HEK293 (cell line): ENCODE measurements at regions not wholly inside any gene's neighbourhood (a gene's known extent, or its start where the extent isn't known, plus 50 kb on each side); places are given as distances from the start of the nearest gene placed in this dataset.

Experiments used
- CTCF ChIA-PET: fragments of 350-600 bp; formaldehyde crosslinking; extraction: SDS; loops from one replicate; lab custom pipeline; 2021; ENCODE audit warnings: antibody characterized with exemption; lab: Yijun Ruan, JAX
- POLR2A ChIA-PET: fragments of 300-600 bp; formaldehyde crosslinking; extraction: SDS; loops from one replicate; lab custom pipeline; 2020; ENCODE audit warnings: antibody characterized with exemption, inconsistent platforms; lab: Yijun Ruan, JAX
- H3K27ac ChIP-seq: fragments of 200-500 bp; sonication (Bioruptor generic); 2 replicates; pipeline ENCODE4 v1.5.1; 2014; ENCODE audit warnings: low read depth, low read length, control low read depth, inconsistent platforms; ENCODE audit errors: extremely low read depth
- H3K36me3 ChIP-seq, 2 experiments: fragments of 200-500 bp in 1 of 2; sonication (Bioruptor generic) in 1 of 2; 1 replicate in 1 of 2; 2 replicates in 1 of 2; pipeline ENCODE4 v1.5.1; 2014 to 2017; ENCODE audit warnings: inconsistent platforms in 2 of 2, low read length in 2 of 2; ENCODE audit not compliant: control insufficient read depth in 2 of 2, insufficient read depth in 1 of 2
- H3K4me1 ChIP-seq: fragments of 200-500 bp; sonication (Bioruptor generic); 2 replicates; pipeline ENCODE4 v1.5.1; 2014; ENCODE audit warnings: mild to moderate bottlenecking, low read length, inconsistent platforms; ENCODE audit not compliant: control insufficient read depth, insufficient read depth
- H3K4me3 ChIP-seq: 2 replicates; pipeline ENCODE4 v1.5.1; 2011; ENCODE audit warnings: low read depth, mild to moderate bottlenecking, control low read depth, low read length, moderate library complexity
- H3K9me3 ChIP-seq: fragments of 200-500 bp; sonication (Bioruptor generic); 2 replicates; pipeline ENCODE4 v1.5.1; 2014; ENCODE audit warnings: low read depth, low read length, inconsistent platforms; ENCODE audit not compliant: control insufficient read depth, insufficient read depth
- AEBP2 ChIP-seq: fragments of 450-650 bp; formaldehyde crosslinking; IDR thresholded peaks from 2 replicates; pipeline ENCODE4 v1.5.1; 2016; ENCODE audit warnings: missing biosample characterization, missing genetic modification characterization, borderline replicate concordance
- MEIS1 ChIP-seq: sonication (generic); formaldehyde crosslinking; IDR thresholded peaks from 2 replicates; pipeline ENCODE4 v1.8.1; 2022; ENCODE audit warnings: missing genetic modification reagents, mild to moderate bottlenecking, borderline replicate concordance
- OSR2 ChIP-seq: fragments of 450-650 bp; formaldehyde crosslinking; IDR thresholded peaks from 2 replicates; pipeline ENCODE4 v1.5.1; 2016; ENCODE audit warnings: missing biosample characterization, missing genetic modification characterization
- ZNF114 ChIP-seq: fragments of 450-650 bp; formaldehyde crosslinking; IDR thresholded peaks from 2 replicates; pipeline ENCODE4 v1.5.0; 2017; ENCODE audit warnings: missing biosample characterization, missing genetic modification characterization
- ZNF221 ChIP-seq: fragments of 450-650 bp; formaldehyde crosslinking; IDR thresholded peaks from 2 replicates; pipeline ENCODE4 v1.5.1; 2017; ENCODE audit warnings: missing biosample characterization, missing genetic modification characterization, borderline replicate concordance
- ZNF292 ChIP-seq: fragments of 450-650 bp; formaldehyde crosslinking; IDR thresholded peaks from 2 replicates; pipeline ENCODE4 v1.5.1; 2016; ENCODE audit warnings: low read depth, missing biosample characterization, missing genetic modification characterization, borderline replicate concordance
- ZNF398 ChIP-seq: fragments of 450-650 bp; formaldehyde crosslinking; IDR thresholded peaks from 2 replicates; pipeline ENCODE4 v1.5.1; 2017; ENCODE audit warnings: missing biosample characterization, missing genetic modification characterization
- ZNF639 ChIP-seq: fragments of 450-650 bp; formaldehyde crosslinking; IDR thresholded peaks from 2 replicates; pipeline ENCODE4 v1.5.1; 2016; ENCODE audit warnings: missing biosample characterization, missing genetic modification characterization
- ZNF677 ChIP-seq: fragments of 450-650 bp; IDR thresholded peaks from 2 replicates; pipeline ENCODE4 v1.5.0; 2018; ENCODE audit warnings: missing biosample characterization, mild to moderate bottlenecking, missing genetic modification characterization, moderate library complexity
- ZNF701 ChIP-seq: fragments of 450-650 bp; formaldehyde crosslinking; IDR thresholded peaks from 2 replicates; pipeline ENCODE4 v1.5.1; 2016; ENCODE audit warnings: missing biosample characterization, missing genetic modification characterization
- ZNF76 ChIP-seq: fragments of 450-650 bp; formaldehyde crosslinking; IDR thresholded peaks from 2 replicates; pipeline ENCODE4; 2016; ENCODE audit warnings: low read depth, missing biosample characterization, missing genetic modification characterization, borderline replicate concordance
- ZNF830 ChIP-seq: fragments of 450-650 bp; IDR thresholded peaks from 2 replicates; pipeline ENCODE4 v1.5.0; 2018; ENCODE audit warnings: missing biosample characterization, missing genetic modification characterization, low read depth, mild to moderate bottlenecking, moderate library complexity
- TF ChIP-seq, protein P1 (sequence below): fragments of 450-650 bp; formaldehyde crosslinking; IDR thresholded peaks from 2 replicates; pipeline ENCODE4 v1.5.1; 2016; ENCODE audit warnings: missing biosample characterization, missing genetic modification characterization
- TF ChIP-seq, protein P2 (sequence below): fragments of 450-650 bp; formaldehyde crosslinking; IDR thresholded peaks from 2 replicates; pipeline ENCODE4 v1.5.1; 2016; ENCODE audit warnings: missing biosample characterization, missing genetic modification characterization
- TF ChIP-seq, protein P3 (sequence below): fragments of 450-650 bp; IDR thresholded peaks from 2 replicates; pipeline ENCODE4 v1.5.1; 2018; ENCODE audit warnings: missing biosample characterization, missing genetic modification characterization
- TF ChIP-seq, protein P4 (sequence below): fragments of 450-650 bp; formaldehyde crosslinking; IDR thresholded peaks from 2 replicates; pipeline ENCODE4 v1.5.1; 2016; ENCODE audit warnings: missing biosample characterization, missing genetic modification characterization
- TF ChIP-seq, protein P5 (sequence below): fragments of 450-650 bp; formaldehyde crosslinking; conservative IDR thresholded peaks from 2 replicates; pipeline ENCODE4 v1.5.1; 2016; ENCODE audit warnings: low read depth, missing biosample characterization, missing genetic modification characterization

DNA sequence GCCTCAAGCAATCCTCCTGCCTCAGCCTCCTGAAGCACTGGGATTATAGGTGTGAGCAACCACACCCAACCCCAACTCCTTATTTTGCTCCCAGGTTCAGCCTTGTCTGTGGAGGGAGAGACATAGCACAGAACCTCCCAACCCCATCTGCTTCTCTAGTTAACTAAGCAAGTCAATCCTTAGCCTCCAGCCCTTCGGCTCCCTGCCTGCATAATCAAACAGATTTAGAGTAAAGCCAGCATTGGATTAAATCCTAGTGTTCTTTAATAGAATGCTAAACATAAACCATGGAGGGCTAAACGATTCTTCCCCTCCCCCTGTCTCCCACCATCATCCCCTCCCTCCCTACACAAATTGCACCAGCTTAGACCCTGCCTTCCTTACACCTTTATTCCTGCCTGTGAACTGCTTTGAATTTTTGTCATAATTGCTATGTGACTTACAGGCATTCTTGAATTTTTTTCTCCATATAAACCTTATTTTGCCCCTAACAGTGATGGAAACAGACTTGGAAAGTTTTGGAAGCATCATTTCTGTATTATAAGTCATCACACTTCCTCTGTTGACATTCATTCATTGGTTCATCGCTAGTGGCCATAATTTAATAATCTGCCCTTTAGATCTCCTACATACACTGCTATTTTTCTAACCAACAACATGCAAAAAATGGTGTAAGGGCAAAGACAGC lies 72.6 kb upstream of the TOMM7 start (continued):
- TF ChIP-seq ZNF398 (no peak), AEBP2 (tag by site-specific recombination) (no peak)
- TF ChIP-seq, protein P1, sequence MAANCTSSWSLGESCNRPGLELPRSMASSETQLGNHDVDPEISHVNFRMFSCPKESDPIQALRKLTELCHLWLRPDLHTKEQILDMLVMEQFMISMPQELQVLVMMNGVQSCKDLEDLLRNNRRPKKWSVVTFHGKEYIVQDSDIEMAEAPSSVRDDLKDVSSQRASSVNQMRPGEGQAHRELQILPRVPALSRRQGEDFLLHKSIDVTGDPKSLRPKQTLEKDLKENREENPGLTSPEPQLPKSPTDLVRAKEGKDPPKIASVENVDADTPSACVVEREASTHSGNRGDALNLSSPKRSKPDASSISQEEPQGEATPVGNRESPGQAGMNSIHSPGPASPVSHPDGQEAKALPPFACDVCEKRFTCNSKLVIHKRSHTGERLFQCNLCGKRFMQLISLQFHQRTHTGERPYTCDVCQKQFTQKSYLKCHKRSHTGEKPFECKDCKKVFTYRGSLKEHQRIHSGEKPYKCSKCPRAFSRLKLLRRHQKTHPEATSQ (tag by site-specific recombination), result no peak
- TF ChIP-seq, protein P2, sequence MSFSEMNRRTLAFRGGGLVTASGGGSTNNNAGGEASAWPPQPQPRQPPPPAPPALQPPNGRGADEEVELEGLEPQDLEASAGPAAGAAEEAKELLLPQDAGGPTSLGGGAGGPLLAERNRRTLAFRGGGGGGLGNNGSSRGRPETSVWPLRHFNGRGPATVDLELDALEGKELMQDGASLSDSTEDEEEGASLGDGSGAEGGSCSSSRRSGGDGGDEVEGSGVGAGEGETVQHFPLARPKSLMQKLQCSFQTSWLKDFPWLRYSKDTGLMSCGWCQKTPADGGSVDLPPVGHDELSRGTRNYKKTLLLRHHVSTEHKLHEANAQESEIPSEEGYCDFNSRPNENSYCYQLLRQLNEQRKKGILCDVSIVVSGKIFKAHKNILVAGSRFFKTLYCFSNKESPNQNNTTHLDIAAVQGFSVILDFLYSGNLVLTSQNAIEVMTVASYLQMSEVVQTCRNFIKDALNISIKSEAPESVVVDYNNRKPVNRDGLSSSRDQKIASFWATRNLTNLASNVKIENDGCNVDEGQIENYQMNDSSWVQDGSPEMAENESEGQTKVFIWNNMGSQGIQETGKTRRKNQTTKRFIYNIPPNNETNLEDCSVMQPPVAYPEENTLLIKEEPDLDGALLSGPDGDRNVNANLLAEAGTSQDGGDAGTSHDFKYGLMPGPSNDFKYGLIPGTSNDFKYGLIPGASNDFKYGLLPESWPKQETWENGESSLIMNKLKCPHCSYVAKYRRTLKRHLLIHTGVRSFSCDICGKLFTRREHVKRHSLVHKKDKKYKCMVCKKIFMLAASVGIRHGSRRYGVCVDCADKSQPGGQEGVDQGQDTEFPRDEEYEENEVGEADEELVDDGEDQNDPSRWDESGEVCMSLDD (tag by site-specific recombination), result no peak

DNA sequence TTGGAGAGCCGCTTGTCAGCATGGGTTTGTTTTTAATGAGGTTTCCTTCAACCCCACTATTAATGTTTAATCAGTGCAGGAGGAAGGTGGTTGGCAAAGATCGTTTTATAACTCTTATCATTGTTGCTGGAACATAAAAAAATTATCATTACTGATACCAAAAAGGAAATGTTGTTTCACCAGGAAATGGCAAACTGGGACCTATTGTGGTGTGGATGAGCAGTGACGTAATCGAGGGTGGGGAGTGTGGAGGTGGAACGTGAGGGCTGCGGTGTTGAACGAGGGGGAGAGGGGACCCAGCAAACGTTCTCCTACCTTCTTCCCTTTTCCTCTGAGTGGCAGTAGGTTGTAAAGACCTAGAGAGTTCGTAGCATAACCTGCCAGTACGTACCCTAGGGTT lies 71.9 kb upstream of the TOMM7 start:
- Histone ChIP-seq H3K4me1 (no peaks in the 10 kb centered on the region), H3K36me3 (no peaks in the 10 kb centered on the region), H3K9me3 (no peaks in the 10 kb centered on the region), H3K27ac (no peak overlapping the region), H3K4me3 (no peak overlapping the region)
- ChIA-PET POLR2A (no interaction called here), CTCF (no interaction called here)
- TF ChIP-seq, protein P1 (tag by site-specific recombination), result no peak
- no peak for TF ChIP-seq ZNF221 (tag by site-specific recombination)
- TF ChIP-seq, protein P3, sequence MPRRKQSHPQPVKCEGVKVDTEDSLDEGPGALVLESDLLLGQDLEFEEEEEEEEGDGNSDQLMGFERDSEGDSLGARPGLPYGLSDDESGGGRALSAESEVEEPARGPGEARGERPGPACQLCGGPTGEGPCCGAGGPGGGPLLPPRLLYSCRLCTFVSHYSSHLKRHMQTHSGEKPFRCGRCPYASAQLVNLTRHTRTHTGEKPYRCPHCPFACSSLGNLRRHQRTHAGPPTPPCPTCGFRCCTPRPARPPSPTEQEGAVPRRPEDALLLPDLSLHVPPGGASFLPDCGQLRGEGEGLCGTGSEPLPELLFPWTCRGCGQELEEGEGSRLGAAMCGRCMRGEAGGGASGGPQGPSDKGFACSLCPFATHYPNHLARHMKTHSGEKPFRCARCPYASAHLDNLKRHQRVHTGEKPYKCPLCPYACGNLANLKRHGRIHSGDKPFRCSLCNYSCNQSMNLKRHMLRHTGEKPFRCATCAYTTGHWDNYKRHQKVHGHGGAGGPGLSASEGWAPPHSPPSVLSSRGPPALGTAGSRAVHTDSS (tag by site-specific recombination), result no peak
- no peak for TF ChIP-seq ZNF639 (tag by site-specific recombination)
- TF ChIP-seq ZNF76 (tag by site-specific recombination), result no peak
- TF ChIP-seq OSR2 (tag by site-specific recombination), result no peak
- TF ChIP-seq, protein P4, sequence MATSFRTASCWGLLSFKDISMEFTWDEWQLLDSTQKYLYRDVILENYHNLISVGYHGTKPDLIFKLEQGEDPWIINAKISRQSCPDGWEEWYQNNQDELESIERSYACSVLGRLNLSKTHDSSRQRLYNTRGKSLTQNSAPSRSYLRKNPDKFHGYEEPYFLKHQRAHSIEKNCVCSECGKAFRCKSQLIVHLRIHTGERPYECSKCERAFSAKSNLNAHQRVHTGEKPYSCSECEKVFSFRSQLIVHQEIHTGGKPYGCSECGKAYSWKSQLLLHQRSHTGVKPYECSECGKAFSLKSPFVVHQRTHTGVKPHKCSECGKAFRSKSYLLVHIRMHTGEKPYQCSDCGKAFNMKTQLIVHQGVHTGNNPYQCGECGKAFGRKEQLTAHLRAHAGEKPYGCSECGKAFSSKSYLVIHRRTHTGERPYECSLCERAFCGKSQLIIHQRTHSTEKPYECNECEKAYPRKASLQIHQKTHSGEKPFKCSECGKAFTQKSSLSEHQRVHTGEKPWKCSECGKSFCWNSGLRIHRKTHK (tag by site-specific recombination), result no peak
- TF ChIP-seq, protein P5, sequence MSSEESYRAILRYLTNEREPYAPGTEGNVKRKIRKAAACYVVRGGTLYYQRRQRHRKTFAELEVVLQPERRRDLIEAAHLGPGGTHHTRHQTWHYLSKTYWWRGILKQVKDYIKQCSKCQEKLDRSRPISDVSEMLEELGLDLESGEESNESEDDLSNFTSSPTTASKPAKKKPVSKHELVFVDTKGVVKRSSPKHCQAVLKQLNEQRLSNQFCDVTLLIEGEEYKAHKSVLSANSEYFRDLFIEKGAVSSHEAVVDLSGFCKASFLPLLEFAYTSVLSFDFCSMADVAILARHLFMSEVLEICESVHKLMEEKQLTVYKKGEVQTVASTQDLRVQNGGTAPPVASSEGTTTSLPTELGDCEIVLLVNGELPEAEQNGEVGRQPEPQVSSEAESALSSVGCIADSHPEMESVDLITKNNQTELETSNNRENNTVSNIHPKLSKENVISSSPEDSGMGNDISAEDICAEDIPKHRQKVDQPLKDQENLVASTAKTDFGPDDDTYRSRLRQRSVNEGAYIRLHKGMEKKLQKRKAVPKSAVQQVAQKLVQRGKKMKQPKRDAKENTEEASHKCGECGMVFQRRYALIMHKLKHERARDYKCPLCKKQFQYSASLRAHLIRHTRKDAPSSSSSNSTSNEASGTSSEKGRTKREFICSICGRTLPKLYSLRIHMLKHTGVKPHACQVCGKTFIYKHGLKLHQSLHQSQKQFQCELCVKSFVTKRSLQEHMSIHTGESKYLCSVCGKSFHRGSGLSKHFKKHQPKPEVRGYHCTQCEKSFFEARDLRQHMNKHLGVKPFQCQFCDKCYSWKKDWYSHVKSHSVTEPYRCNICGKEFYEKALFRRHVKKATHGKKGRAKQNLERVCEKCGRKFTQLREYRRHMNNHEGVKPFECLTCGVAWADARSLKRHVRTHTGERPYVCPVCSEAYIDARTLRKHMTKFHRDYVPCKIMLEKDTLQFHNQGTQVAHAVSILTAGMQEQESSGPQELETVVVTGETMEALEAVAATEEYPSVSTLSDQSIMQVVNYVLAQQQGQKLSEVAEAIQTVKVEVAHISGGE, result no peak
- no peak for TF ChIP-seq MEIS1 (CRISPR knock-in tag)
- TF ChIP-seq ZNF701 (tag by site-specific recombination), result no peak
- TF ChIP-seq ZNF114 (tag by site-specific recombination), result no peak
- TF ChIP-seq ZNF292 (tag by site-specific recombination), result no peak
- no peak for TF ChIP-seq ZNF830 (tag by site-specific recombination)
- no peak for TF ChIP-seq ZNF677 (tag by site-specific recombination)
